Femur (tissue), 1 donor: ENCODE measurements at regions not wholly inside any gene's neighbourhood (a gene's known extent, or its start where the extent isn't known, plus 50 kb on each side); places are given as distances from the start of the nearest gene placed in this dataset.

Source experiments
- DNase-seq: peaks from one replicate; pipeline ENCODE4 v3.0.0-alpha.2; 2017

- DNase-seq, result no peak
Observed at GRCh38 chr18:7492385-7492784, 74.7 kb upstream of the PTPRM start.

GRCh38 chr18:7497081-7497480 lies 70.0 kb upstream of the PTPRM start:
- no peak for DNase-seq

- no peak for DNase-seq
Observed at GRCh38 chr18:7511106-7511505, 56.0 kb upstream of the PTPRM start.

GRCh38 chr18:7512348-7512747 lies 54.8 kb upstream of the PTPRM start:
- DNase-seq, result peak; percentile 55

- DNase-seq, result no peak
Observed at GRCh38 chr18:7512990-7513389, 54.1 kb upstream of the PTPRM start.

- DNase-seq, result no peak
Observed at GRCh38 chr18:7514796-7515440, 52.2 kb upstream of the PTPRM start.

GRCh38 chr18:7516266-7517117 lies 50.6 kb upstream of the PTPRM start:
- DNase-seq, result no peak
